OCI-LY3 (cell line): ENCODE measurements at regions not wholly inside any gene's neighbourhood (a gene's known extent, or its start where the extent isn't known, plus 50 kb on each side); places are given as distances from the start of the nearest gene placed in this dataset.

Experiments
- CTCF ChIP-seq: fragments of 200-600, 300-600 bp; sonication (generic); IDR thresholded peaks from 2 replicates; pipeline ENCODE4 v1.5.1; 2014; ENCODE audit warnings: antibody characterized with exemption, low read length, low read depth
- EZH2phosphoT487 ChIP-seq: fragments of 200-600 bp; shearing (Covaris generic); IDR thresholded peaks from 2 replicates; pipeline ENCODE4 v1.6.1; 2018; ENCODE audit warnings: antibody characterized with exemption, mixed run types, low read depth

GRCh38 chr6:128704601-128705000 is 178.3 kb upstream of the LAMA2 start:
- TF ChIP-seq CTCF (no peak), EZH2phosphoT487 (no peak)
